HG02943 (cell line): ENCODE measurements at regions not wholly inside any gene's neighbourhood (a gene's known extent, or its start where the extent isn't known, plus 50 kb on each side); places are given as distances from the start of the nearest gene placed in this dataset.
"Not testable (repeated sequence)": the region's sequence is repeated elsewhere in the genome, so short reads cannot be mapped to it uniquely, and the experiment has no call there.

Source experiments
- ATAC-seq: cut with Tn5 transposase; IDR thresholded peaks from one replicate; pipeline ENCODE4 v1.9.1; 2021; ENCODE audit warnings: mild to moderate bottlenecking, low read depth, moderate library complexity; ENCODE audit not compliant: unreplicated experiment

- not testable (repeated sequence) for ATAC-seq
Measured at GRCh38 chr6:57976371-57976770, 658.9 kb downstream of the PRIM2 start.

GRCh38 chr6:57983603-57984002 is 666.2 kb downstream of the PRIM2 start:
- not testable (repeated sequence) for ATAC-seq

DNA sequence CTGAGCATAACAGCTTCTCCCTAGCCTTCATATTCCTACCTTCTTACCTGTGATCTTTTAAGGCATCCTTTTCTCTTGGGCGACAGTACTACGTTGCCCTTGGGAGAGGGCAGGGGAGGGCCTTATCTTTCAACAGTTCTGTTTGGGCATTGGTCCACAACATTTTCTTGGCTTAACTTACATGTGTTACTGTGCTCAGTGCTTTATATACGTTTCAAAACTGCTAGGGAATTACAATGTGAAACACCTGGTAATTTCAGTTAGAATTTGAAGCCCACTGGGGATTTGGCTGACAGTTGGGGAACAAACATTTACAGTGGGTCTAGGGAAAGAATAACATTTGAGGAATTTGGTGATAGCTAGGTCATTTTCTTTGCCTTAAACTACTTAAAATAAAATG is 667.1 kb downstream of the PRIM2 start:
- ATAC-seq = not testable (repeated sequence)

DNA sequence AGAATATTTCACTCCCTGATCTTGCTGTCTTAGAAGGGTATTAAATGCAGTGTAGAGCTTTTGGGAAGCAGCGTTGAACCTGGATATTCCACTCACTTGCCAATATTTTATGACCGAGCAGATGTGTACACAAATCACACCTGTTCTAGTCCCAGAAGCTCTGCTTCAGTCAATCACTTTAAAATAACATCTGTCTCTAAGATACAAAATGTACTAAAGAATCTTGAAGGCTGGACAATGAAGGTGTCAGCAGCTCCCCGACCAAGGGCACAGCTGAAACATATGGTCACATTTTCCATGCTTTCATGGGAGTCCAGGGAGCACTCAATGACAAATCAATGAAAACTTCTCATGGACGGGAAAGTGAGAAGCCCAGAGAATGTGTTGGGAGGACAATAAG is 668.3 kb downstream of the PRIM2 start:
- ATAC-seq = not testable (repeated sequence)

GRCh38 chr6:57986584-57986983 is 669.2 kb downstream of the PRIM2 start:
- peak; percentile 98 for ATAC-seq

GRCh38 chr6:57989520-57990080 is 672.2 kb downstream of the PRIM2 start:
- not testable (repeated sequence) for ATAC-seq

DNA sequence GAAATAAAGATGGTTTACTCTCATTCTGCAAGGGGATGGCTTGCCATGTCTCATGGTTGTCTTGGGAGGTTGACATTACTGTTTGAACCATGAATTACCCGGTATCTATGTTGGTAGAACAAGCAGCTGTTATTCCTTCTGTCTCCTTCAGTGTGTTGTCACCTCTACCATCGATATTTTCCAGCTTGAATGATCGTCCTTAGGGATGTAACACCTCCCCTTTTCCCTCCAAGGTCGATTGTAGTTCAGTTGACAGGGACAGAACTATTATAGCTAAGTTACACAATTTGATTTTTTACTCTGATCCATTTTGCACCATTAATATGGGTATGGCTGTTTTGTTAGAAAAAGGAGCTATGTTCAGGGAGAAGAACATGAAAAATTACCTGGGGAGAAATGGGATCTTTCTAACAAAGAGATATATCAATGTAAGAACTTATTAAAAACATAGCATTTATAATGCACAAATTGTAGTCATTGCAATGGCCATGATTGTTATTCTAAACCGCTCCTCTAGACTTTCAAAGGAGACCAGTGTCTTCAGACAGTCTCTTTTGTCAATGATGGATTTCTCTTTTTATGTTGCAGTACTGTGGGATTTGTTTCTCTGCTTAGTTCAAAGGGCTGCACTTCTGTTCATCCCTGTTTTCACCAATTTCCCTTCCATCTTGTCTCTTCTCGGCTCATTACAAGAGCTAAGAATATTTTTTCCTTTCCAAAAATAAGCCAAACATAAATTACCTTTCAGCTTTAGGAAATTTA is 681.6 kb downstream of the PRIM2 start:
- ATAC-seq = not testable (repeated sequence)

- not testable (repeated sequence) for ATAC-seq
Measured at GRCh38 chr6:58000233-58000632, 682.8 kb downstream of the PRIM2 start.

DNA sequence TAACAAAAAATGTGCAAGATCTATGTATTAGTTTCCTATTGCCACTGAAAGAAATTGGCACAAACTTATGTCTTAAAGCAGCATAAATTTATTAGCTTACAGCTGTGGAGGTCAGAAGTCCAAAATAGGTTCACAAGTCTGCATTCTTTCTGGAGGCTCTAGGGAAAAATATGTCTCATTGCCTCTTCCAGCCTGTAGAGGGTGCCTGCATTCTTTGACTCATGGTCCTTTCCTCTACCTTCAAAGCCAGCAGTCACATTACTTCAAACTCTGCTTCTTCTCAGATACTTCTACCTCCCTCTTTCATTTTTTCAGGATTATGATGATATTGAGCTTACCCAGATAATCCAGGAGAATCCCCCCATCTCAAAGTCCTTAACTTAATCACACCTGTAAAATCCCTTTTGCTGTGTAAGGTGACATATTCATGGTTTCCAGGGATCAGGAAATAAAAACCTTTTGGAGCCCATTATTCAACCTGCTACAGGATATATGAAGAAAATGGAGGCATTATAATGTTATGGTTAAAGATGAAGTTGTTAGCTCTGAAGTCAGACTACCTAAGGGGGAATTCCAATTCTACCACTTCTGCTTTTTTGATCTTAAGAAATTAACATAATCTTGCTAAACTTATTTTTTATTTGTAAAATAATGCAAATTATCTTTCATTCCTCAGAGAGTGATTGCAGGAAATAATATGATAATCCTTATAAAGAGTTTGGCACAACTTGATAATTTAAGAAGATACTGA is 686.2 kb downstream of the PRIM2 start:
- ATAC-seq = not testable (repeated sequence)

DNA sequence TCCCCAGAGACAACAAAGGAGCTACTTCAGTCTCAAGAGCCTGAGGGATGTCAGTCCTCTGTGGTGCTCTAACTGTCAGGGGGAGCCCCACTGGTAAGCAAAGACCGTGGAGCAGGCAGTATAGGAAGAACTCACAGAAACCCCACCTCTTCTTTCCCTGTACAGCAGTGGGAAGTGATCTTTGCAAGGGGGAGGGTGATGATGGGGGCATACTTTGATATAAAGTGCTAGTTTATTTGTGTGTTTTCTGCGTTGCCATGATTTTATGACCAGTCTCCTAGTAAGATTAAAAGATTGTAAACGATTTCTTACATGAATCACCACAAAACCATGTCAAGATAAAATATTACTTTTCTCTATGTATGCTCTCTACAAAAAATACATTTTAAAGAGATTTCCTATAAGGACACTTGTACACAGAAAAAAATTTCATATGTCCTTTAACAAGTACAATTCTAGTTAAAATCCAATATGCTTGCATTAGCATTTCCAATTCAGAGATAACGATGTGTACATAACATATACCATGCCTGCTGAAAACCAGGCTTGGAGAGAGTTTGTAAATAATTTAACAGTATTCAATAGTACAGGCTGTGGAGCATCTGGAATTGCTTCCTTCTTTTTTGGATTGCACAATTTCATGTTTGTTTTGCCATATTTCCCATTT is 690.0 kb downstream of the PRIM2 start:
- ATAC-seq = not testable (repeated sequence)

- ATAC-seq = not testable (repeated sequence)
Measured at GRCh38 chr6:58008001-58008335, 690.5 kb downstream of the PRIM2 start.

GRCh38 chr6:58011954-58012600 is 694.6 kb downstream of the PRIM2 start:
- not testable (repeated sequence) for ATAC-seq

- ATAC-seq = not testable (repeated sequence)
Measured at GRCh38 chr6:58016614-58017013, 699.2 kb downstream of the PRIM2 start.

GRCh38 chr6:58028188-58028587 is 710.8 kb downstream of the PRIM2 start:
- ATAC-seq = not testable (repeated sequence)

DNA sequence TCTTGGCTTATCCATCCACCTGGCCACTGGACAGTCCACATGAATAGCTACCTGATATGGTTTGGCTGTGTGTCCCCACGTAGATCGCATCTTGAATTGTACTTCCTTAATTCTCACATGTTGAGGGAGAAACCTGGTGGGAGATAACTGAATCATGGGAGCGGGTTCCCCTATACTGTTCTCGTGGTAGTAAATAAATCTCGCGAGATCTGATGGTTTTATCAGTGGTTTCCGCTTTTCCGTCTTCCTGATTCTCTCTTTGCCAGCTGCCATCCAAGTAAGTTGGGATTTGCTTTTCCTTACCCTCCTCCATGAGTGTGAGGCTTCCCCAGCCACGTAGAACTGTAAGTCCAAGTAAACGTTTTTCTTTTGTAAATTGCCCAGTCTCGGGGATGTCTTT is 720.8 kb downstream of the PRIM2 start:
- ATAC-seq = not testable (repeated sequence)

GRCh38 chr6:58046584-58046983 is 729.2 kb downstream of the PRIM2 start:
- not testable (repeated sequence) for ATAC-seq

GRCh38 chr6:58047389-58047788 is 730.0 kb downstream of the PRIM2 start:
- not testable (repeated sequence) for ATAC-seq

DNA sequence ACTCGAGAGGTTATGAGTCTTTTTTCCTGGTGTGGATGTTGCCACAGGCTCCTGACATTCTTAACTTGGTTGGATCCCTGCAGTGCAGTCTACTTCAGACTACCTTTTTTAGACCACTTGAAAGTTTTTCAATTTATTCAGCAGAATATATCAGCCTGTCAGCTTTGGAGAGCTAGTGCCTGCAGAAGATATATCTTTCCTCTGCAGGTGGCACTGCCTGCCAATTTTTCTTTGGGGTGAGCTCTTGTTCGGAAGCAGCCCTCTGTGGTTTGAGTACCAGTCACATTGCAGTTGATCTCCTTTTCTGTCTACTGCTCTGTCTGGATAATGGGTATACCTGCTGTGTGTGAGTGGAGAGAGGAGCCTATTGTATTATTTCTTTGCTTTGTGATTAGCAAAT is 730.4 kb downstream of the PRIM2 start:
- not testable (repeated sequence) for ATAC-seq

DNA sequence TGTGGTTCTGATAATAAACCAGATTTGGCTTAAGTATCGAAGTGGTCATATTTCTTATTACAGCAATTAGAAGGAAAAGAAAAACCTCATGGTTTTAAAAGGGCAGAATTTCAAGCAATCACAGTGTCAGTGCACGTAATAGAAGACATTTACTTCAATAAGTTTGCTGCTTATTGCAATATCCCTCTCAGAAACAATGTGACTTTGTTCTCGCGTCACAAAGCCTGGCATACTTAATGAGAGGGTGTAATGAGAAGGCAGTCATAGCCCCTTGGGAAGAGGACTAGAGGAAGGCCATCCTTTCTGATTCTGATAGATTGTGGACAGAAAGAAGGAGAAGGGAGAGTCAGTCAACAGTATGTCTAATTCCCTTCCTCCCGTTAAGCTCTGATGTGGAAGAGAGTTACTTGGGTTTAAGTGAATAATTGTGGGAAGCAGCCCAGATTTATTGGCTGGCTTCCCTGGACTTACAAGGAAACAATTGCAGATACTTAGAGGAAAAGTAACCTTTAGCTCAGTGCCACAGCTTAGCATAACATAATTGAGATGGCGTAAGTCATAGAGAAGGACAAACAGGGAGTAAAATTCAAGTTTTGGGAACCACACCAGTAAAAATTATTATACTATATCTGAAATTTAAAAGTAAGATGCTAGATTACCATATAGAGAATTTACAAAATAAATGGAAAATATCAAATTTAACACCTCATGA is 738.2 kb downstream of the PRIM2 start:
- not testable (repeated sequence) for ATAC-seq

GRCh38 chr6:58059701-58060100 is 742.3 kb downstream of the PRIM2 start:
- ATAC-seq = not testable (repeated sequence)
